GM21390 (cell line): ENCODE measurements at regions not wholly inside any gene's neighbourhood (a gene's known extent, or its start where the extent isn't known, plus 50 kb on each side); places are given as distances from the start of the nearest gene placed in this dataset.
"Not testable (repeated sequence)": the region's sequence is repeated elsewhere in the genome, so short reads cannot be mapped to it uniquely, and the experiment has no call there.

Experiments
- ATAC-seq: cut with Tn5 transposase; IDR thresholded peaks from one replicate; pipeline ENCODE4 v1.9.1; 2021; ENCODE audit not compliant: unreplicated experiment

GRCh38 chr4:117533501-117533900 lies 448.1 kb upstream of the TRAM1L1 start:
- ATAC-seq = no peak

GRCh38 chr4:117545039-117545438 lies 459.7 kb upstream of the TRAM1L1 start:
- no peak for ATAC-seq

GRCh38 chr4:117549524-117549923 lies 464.1 kb upstream of the TRAM1L1 start:
- ATAC-seq = no peak

GRCh38 chr4:117550085-117550484 lies 464.7 kb upstream of the TRAM1L1 start:
- ATAC-seq = no peak

- ATAC-seq = no peak
Measured at GRCh38 chr4:117560329-117560728, 474.0 kb upstream of the NDST3 start.

GRCh38 chr4:117574085-117574484 lies 460.2 kb upstream of the NDST3 start:
- no peak for ATAC-seq

GRCh38 chr4:117575850-117576249 lies 458.4 kb upstream of the NDST3 start:
- no peak for ATAC-seq

- ATAC-seq = no peak
Measured at GRCh38 chr4:117577686-117578311, 456.5 kb upstream of the NDST3 start.

- ATAC-seq = no peak
Measured at GRCh38 chr4:117588771-117589170, 445.5 kb upstream of the NDST3 start.

GRCh38 chr4:117596917-117597480 lies 437.3 kb upstream of the NDST3 start:
- ATAC-seq = no peak

GRCh38 chr4:117599393-117599792 lies 434.9 kb upstream of the NDST3 start:
- ATAC-seq = not testable (repeated sequence)

- ATAC-seq = not testable (repeated sequence)
Measured at GRCh38 chr4:117600936-117601335, 433.4 kb upstream of the NDST3 start.

GRCh38 chr4:117610706-117611308 lies 423.5 kb upstream of the NDST3 start:
- no peak for ATAC-seq

- no peak for ATAC-seq
Measured at GRCh38 chr4:117621673-117622072, 412.6 kb upstream of the NDST3 start.

GRCh38 chr4:117623326-117623725 lies 411.0 kb upstream of the NDST3 start:
- no peak for ATAC-seq

- no peak for ATAC-seq
Measured at GRCh38 chr4:117626664-117627063, 407.6 kb upstream of the NDST3 start.

GRCh38 chr4:117634716-117635115 lies 399.6 kb upstream of the NDST3 start:
- no peak for ATAC-seq

GRCh38 chr4:117637347-117637746 lies 396.9 kb upstream of the NDST3 start:
- no peak for ATAC-seq

GRCh38 chr4:117640836-117641235 lies 393.4 kb upstream of the NDST3 start:
- no peak for ATAC-seq

- ATAC-seq = no peak
Measured at GRCh38 chr4:117641519-117641918, 392.8 kb upstream of the NDST3 start.

- no peak for ATAC-seq
Measured at GRCh38 chr4:117654079-117654478, 380.2 kb upstream of the NDST3 start.

- no peak for ATAC-seq
Measured at GRCh38 chr4:117660668-117661067, 373.6 kb upstream of the NDST3 start.
